ENCODE measurements at regions not wholly inside any gene's neighbourhood (a gene's known extent, or its start where the extent isn't known, plus 50 kb on each side); places are given as distances from the start of the nearest gene placed in this dataset.

DNA sequence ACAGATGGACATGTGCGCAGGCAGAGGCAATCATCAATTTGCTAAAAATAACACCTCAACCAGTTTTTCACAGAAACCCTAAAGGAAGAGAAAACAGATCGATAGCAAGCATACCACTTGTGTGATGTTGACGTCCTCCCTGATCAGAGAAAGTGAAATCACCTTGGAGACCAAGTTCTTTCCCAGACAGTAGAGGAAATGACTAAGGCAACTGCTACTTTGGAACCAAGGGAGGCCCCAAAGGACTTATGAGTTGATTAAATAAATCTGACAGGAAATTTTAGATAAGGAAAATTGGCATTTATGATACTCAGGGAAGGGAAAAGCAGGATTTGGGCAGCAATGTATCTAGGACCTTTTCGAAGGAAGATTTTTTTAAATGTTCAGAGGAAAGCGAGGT, 267.1 kb upstream of the ASIC2 start:
- TF ChIP-seq ZNF274 (IDR thresholded peaks at IDR 0.05; ENCODE audit: low read depth, low read length), result no peak
- no peak for TF ChIP-seq YY1 (IDR thresholded peaks at IDR 0.05; ENCODE audit: insufficient read depth, insufficient read length)
